Lung (tissue), 11 donors: ENCODE measurements at regions not wholly inside any gene's neighbourhood (a gene's known extent, or its start where the extent isn't known, plus 50 kb on each side); places are given as distances from the start of the nearest gene placed in this dataset.

Experiments
- ATAC-seq: fragments of 200-7000 bp; cut with Tn5 transposase; one replicate; pipeline ENCODE4 v1.9.1; 2020; ENCODE audit warnings: moderate number of reproducible peaks; ENCODE audit not compliant: insufficient read depth, low FRiP score
- DNase-seq, 3 donors: peaks; one replicate each; pipeline ENCODE4 v3.0.0-alpha.2; 2013 to 2017
- H3K27ac ChIP-seq, 2 donors: one replicate each; pipeline ENCODE4 v1.5.1; 2013; ENCODE audit warnings: mild to moderate bottlenecking in 2 of 2, moderate library complexity in 2 of 2, control low read depth in 1 of 2, inconsistent platforms in 1 of 2, low read depth in 1 of 2, low read length in 1 of 2
- H3K27me3 ChIP-seq, 3 donors: one replicate each; pipeline ENCODE4 v1.5.1; 2013; ENCODE audit warnings: low read length in 2 of 3; ENCODE audit not compliant: control insufficient read depth in 3 of 3, insufficient read depth in 3 of 3
- H3K36me3 ChIP-seq, 4 donors: one replicate each; pipeline ENCODE4 v1.5.1; 2013; ENCODE audit warnings: low read length in 4 of 4, mild to moderate bottlenecking in 1 of 4, moderate library complexity in 1 of 4; ENCODE audit not compliant: control insufficient read depth in 4 of 4, insufficient read depth in 4 of 4
- H3K4me1 ChIP-seq, 5 donors: one replicate each; pipeline ENCODE4 v1.5.1; 2013; ENCODE audit warnings: low read length in 5 of 5, mild to moderate bottlenecking in 2 of 5, moderate library complexity in 1 of 5; ENCODE audit not compliant: control insufficient read depth in 5 of 5, insufficient read depth in 5 of 5
- H3K4me3 ChIP-seq: one replicate; pipeline ENCODE4 v1.5.1; 2013; ENCODE audit warnings: mild to moderate bottlenecking, control low read depth, moderate library complexity
- H3K9ac ChIP-seq, 2 donors: one replicate each; pipeline ENCODE4 v1.5.1; 2013; ENCODE audit warnings: low read length in 2 of 2, control low read depth in 1 of 2; ENCODE audit not compliant: insufficient read depth in 1 of 2
- H3K9me3 ChIP-seq, 4 donors: one replicate each; pipeline ENCODE4 v1.5.1; 2013; ENCODE audit warnings: low read length in 3 of 4, mild to moderate bottlenecking in 1 of 4, moderate library complexity in 1 of 4; ENCODE audit not compliant: control insufficient read depth in 4 of 4, insufficient read depth in 3 of 4
- CTCF ChIP-seq: IDR thresholded peaks from 2 replicates; pipeline ENCODE4 v1.5.1; 2012; ENCODE audit warnings: mild to moderate bottlenecking; ENCODE audit errors: control extremely low read depth, extremely low read depth
- WGBS, 2 donors: extraction: QIAGEN DNeasy Blood & Tissue Kit; methylation state at CpG; one replicate each; pipeline ENCODE4 v1.1.7; 2013; 5-methylcytosine and 5-hydroxymethylcytosine counted together
- donor health status: control.
- donor health status: control.
- donor health status: Bipolar disorder and iron deficiency.
- donor health status: healthy.
- donor health status: DM: yes; HTN: yes; CAD: no.

- Histone ChIP-seq H3K4me1 (peaks cover 1 to 30% (median 8%) of the 10 kb centered on the region in 5 donors), H3K36me3 (no peaks in the 10 kb centered on the region), H3K9me3 (peaks cover 0 to 4% (median 0%) of the 10 kb centered on the region in 4 donors), H3K27me3 (no peaks in the 10 kb centered on the region), H3K9ac (no peak overlapping the region), H3K27ac (peak overlapping the region in 1 of 2 donors; percentile 15), H3K4me3 (no peak overlapping the region)
- 71 to 75% methylated on average over 5 of the region's 5 CpGs for WGBS, 2 donors
- TF ChIP-seq CTCF: no peak
- no peak for ATAC-seq
- peak in 1 of 3 donors; percentile 65 for DNase-seq
Observed at GRCh38 chr2:9758741-9759140, 84.5 kb upstream of the TAF1B start.

GRCh38 chr2:9760069-9760901, 83.0 kb upstream of the TAF1B start:
- Histone ChIP-seq H3K9ac (no peak overlapping the region), H3K36me3 (no peaks in the 10 kb centered on the region), H3K27ac (no peak overlapping the region), H3K27me3 (no peaks in the 10 kb centered on the region), H3K9me3 (peaks cover 0 to 4% (median 0%) of the 10 kb centered on the region in 4 donors), H3K4me1 (peaks cover 1 to 28% (median 6%) of the 10 kb centered on the region in 5 donors), H3K4me3 (no peak overlapping the region)
- 72 to 75% methylated on average over 4 of the region's 4 CpGs for WGBS, 2 donors
- ATAC-seq (no peak), DNase-seq (no peak)
- TF ChIP-seq CTCF: no peak

GRCh38 chr2:9760902-9761228, 82.4 kb upstream of the TAF1B start:
- Histone ChIP-seq H3K36me3 (no peaks in the 10 kb centered on the region), H3K9ac (no peak overlapping the region), H3K4me3 (no peak overlapping the region), H3K27me3 (no peaks in the 10 kb centered on the region), H3K27ac (no peak overlapping the region), H3K4me1 (peaks cover 1 to 31% (median 6%) of the 10 kb centered on the region in 5 donors), H3K9me3 (peaks cover 0 to 4% (median 0%) of the 10 kb centered on the region in 4 donors)
- 74 to 87% methylated on average over 7 of the region's 7 CpGs for WGBS, 2 donors
- no peak for DNase-seq
- no peak for ATAC-seq
- no peak for TF ChIP-seq CTCF
